GM03348 (cell line): ENCODE measurements at regions not wholly inside any gene's neighbourhood (a gene's known extent, or its start where the extent isn't known, plus 50 kb on each side); places are given as distances from the start of the nearest gene placed in this dataset.
A peak's percentile ranks its signal among the peaks of the same experiment; 100 is the strongest.
"Not testable (repeated sequence)": the region's sequence is repeated elsewhere in the genome, so short reads cannot be mapped to it uniquely, and the experiment has no call there.

Experiments
- DNase-seq: peaks from one replicate; pipeline ENCODE4 v3.0.0; 2012; ENCODE audit warnings: low spot score

- DNase-seq, result no peak
Observed at GRCh38 chr9:1115370-1115769, 65.2 kb downstream of the DMRT2 start.

DNA sequence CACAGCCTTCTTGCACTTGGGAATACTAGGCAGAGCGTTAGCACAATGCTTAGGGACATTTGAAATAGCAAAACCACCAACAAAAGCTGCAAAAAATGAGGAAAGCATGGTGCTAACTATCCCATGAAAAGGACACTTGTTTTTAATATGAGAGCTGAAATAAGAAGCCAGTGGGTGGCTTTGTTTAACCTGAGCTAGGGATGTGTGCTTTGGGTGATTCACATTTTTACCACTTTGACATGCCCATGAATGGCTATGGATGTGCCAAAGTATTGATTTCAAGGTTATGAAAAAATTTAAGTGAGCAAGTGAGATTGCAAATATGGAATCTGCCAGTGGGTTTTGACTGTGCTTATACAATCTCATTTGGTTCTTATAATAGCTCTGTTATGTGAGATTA, 67.3 kb downstream of the DMRT2 start:
- DNase-seq, result no peak

DNA sequence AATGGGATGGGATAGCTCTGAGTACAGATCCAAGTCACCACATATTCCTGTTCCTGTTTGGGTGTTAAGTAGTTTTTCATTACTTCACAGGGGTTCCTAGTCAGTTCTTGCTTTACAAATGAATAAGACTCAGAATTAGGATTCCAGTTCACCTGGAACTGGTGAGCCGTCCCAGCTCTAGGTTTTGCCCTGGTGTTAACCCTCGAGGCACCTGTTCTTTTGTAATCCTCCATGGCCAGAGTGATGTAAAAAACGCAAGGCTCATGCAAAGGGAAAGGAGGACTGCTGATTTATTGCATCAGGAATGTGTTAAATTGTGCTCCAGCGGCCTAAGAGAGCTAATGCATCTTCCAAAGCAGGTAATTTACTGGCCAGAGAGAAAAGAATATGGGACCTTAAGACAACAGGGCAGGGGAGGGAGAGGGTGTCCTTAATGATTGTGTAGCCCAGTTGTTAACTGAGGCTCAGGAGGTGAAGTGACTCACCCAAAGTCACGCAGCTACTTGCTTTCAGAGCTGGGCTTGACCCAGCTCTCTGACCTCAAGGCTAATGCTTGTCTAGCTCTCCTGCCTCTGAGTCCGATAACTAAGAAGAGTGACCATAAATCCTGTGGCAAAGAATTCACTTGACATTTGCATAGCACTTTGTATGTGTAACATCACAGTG, 70.5 kb downstream of the DMRT2 start:
- DNase-seq, result no peak

- DNase-seq, result no peak
Observed at GRCh38 chr9:1125741-1126140, 75.6 kb downstream of the DMRT2 start.

GRCh38 chr9:1128046-1128445, 77.9 kb downstream of the DMRT2 start:
- no peak for DNase-seq

GRCh38 chr9:1129382-1129781, 79.2 kb downstream of the DMRT2 start:
- DNase-seq, result no peak

GRCh38 chr9:1140057-1140456, 89.9 kb downstream of the DMRT2 start:
- DNase-seq, result no peak

DNA sequence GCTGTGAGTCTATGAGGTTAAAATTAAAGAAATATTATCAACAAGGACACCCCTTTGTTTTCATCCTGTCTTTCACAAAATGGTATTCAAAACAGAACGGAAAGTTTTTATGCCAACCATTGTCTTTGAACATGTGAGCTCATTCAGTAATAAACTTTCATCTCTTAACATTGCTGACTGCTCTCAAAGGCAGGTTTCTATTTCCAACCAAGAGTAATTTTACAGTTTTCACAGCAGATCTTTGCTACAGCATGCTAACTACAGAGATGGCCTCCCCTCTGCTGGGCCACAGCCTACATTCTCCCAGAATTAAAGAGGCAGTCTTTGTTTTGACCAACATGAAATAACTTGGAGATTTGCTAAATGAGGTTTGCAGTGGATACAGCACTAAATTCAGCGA, 101.5 kb downstream of the DMRT2 start:
- no peak for DNase-seq

DNA sequence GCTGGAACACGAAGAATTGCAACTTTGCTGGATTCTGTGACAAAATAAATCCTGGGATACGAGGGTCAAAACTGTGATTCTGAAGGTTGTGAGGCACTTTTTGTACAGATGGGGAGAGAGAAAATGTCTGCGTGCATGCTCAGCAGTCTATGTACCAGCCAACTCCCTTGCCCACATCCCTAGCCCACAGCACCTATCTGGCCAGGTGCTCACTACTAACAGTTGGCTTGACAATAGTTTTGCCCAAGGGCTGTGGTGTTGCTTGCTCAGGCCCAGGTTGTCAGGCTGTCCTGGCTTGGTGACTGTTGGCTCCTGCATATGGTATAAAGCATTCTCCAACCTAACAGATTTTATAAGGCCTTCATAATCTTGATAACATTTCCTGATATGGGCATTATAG, 102.0 kb downstream of the DMRT2 start:
- DNase-seq, result no peak

DNA sequence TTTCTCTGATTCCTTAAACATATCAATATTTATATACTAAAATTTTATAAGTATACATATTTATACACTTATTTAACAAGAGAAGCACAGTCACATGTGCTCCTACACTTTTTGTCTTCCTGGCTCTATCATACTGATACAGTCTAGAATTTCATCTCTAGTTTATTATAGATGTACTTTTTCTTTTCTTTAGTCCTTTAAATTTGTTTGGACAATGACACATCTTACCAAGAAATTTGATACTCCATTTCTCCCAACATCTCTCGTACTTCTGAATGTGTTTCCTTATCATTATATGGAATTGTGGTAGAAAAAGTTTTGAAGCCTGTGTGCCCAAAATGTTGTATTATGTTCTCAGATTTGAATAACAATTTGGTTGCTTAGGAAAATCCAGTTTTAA, 104.6 kb downstream of the DMRT2 start:
- DNase-seq, result no peak

- DNase-seq, result no peak
Observed at GRCh38 chr9:1155602-1156001, 105.4 kb downstream of the DMRT2 start.

DNA sequence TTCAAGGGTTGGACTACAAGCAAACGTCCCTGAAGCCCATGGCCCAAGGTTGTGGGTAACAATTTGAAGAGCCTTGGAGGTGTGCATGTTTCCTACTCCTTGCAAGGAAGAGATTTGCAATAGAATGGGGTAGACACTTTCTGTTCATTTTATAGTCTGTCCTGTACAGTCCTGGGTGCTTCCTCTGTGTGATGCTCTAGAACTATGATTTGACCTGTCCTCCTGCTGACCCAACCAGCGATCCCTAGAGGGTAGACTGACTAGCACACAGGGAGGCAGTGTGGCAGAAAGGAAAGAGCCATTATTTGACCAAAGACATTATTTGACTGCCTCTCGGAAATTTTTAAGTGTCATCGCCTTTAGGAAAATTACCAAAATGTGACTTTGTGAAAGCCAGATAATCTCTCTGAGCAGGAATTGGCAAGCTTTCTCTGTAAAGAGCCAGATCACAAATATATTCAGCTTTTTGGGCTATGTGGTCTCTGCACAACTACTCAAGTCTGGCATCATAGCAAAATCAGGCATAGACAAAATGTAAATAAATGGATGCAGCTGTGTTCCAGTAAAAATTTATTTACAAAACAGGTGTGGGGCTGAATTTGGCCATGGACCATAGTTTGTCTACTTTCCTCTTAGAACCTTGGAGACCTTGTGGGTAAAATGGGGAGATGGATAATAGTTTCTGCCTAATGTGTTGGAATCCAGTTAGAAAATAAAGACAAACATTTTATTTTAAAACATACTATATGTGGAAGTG, 106.8 kb downstream of the DMRT2 start:
- no peak for DNase-seq

GRCh38 chr9:1157836-1158235, 107.7 kb downstream of the DMRT2 start:
- no peak for DNase-seq

- no peak for DNase-seq
Observed at GRCh38 chr9:1170918-1171317, 120.8 kb downstream of the DMRT2 start.

DNA sequence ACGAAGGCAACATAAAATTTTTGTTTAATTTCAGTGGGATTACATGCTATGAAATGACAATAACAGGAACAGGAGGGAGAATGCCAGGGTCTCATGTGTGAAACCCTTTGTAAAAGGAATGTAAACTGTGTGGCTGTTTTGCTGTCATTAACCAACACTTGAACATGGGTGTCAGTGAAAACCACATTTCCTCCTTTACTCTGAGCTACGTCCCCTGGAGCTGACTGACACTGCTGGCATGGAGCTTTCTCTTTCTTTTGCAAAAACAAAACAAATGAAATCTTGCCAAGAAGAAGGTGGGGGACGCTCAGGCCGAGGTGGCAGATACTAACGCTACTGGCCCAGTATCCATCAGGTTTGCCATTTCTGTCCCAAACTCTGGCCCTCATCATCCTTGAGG, 121.4 kb downstream of the DMRT2 start:
- DNase-seq, result no peak

DNA sequence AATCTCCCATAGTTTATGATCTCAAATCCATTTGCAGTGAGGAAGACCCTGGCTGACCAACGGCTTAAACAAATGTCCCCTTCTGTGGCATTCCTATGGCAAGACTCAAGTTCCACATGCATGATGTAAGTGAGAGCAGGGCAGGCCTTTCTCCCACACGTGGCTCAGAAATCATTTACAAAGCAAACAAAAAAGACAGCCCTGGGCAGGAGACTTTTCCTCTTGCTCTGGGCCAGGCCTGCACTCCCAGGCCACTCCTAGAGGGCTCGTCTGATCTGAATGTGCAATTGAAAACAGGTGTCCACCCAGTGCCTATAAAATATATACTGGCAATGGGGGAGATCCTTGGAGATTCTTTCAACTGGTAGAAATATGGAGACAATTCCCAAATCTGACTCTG, 123.1 kb downstream of the DMRT2 start:
- DNase-seq, result peak; percentile 22

DNA sequence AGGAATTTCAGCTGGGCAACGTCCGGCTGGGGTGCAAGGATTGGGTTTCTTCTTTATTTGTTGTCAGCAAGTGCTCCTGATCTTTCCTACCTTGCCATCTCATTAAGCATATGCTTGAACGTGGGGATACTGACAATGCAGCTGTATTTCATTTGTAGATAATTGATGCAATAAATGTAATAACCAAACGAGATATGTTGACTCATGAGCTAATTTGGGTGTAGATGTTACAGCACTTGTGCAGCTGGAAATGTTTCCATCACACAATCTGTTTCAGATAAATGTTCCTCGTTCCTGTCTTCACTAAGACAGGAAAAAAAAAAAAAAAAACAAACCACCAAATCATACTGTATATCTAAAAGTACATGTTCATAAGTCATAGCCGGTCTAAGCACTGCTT, 123.8 kb downstream of the DMRT2 start:
- DNase-seq, result peak; percentile 19

- DNase-seq, result no peak
Observed at GRCh38 chr9:1179366-1179765, 129.2 kb downstream of the DMRT2 start.

DNA sequence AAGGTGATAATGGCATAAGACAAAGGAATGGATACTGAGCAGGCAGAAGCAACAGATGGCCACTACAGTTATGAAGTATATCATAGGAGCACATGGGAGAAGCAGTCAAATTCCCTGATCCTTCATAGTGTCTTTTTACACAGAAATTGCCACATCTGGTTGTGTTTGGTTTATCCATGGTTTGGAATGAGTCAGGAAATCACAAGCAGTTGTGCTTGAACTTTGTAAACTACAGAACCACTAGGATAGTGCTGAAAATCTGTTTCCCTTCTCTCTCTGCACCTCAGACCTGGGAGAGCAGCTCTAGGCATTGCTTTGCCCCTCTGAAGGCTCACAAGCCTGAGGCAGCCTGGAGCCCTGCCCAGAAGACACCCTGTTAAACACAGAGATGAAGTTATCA, 134.0 kb downstream of the DMRT2 start:
- no peak for DNase-seq

- DNase-seq, result not testable (repeated sequence)
Observed at GRCh38 chr9:1187137-1187536, 137.0 kb downstream of the DMRT2 start.

DNA sequence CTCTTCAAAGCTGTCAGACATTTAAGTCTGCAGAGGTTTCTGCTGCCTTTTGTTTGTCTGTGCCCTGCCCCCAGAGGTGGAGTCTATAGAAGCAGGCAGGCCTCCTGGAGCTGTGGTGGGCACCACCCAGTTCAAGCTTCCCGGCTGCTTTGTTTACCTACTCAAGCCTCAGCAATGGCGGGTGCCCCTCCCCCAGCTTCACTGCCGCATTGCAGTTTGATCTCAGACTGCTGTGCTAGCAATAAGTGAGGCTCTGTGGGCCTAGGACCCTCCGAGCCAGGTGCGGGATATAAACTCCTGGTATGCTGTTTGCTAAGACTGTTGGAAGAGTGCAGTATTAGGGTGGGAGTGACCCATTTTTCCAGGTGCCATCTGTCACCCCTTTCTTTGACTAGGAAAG, 145.5 kb downstream of the DMRT2 start:
- not testable (repeated sequence) for DNase-seq

DNA sequence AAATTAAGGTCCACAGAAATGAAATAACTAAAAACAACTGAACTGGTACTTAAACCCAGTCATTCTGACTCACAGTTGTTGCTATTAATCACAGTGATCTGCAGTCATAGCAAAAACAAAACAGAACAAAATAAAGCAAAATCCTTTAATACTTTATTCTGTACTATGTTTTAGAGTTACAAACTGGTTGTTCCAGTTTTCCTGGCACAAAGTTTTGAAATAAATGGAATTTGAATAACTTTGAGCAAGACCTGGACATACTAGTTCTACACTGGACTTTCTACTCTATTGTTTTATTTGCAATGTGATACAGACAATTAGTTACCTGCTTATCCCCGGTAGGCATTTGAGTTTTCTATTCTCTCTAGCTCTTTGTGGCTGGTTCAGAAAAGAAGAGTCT, 147.9 kb downstream of the DMRT2 start:
- no peak for DNase-seq

DNA sequence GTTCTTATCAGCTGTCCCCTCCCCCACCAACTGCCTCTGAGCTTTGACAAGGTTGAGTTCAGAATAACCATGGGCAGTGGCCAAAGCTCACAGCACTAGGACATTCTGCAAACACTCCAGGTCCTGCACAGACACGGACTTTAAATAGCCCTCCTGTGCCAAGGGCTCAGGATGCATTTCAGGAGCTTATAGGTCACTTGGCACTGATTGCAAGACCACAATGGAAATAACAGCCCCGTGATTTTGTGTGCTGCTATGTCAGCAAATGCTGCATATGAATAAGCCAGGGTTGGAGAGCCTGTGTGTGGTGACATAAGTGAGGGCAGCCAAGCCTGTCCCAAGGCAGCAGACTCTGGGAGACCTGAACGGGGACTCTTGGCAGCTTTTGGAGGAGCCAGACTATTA, 150.7 kb downstream of the DMRT2 start:
- no peak for DNase-seq

DNA sequence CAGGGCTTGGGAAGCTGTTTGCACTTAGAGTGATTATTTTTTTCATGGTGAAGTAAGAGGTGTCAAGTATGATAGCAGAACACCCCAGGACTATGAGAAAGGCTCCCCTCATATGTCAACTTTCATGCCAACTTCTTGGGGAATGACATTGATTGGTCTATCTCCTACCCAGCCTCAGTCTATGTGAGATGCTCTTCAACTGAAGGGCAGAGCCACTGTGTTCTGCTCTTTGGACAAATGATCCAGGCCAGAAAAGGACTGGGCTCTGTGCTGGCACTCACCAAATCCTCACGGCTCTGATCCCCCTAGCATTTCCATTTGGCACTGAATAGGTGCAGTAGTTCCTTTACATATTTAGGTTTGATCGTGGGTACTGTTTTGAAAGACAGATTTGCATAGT, 151.1 kb downstream of the DMRT2 start:
- DNase-seq, result no peak
